GM12865 (cell line): ENCODE measurements at regions not wholly inside any gene's neighbourhood (a gene's known extent, or its start where the extent isn't known, plus 50 kb on each side); places are given as distances from the start of the nearest gene placed in this dataset.

Experiments used
- DNase-seq: peaks from one replicate; pipeline ENCODE4 v3.0.0; 2010; ENCODE audit warnings: low read depth
- H3K4me3 ChIP-seq: 2 replicates; pipeline ENCODE4 v1.5.1; 2011; ENCODE audit warnings: mild to moderate bottlenecking, low read depth, low read length, control low read depth
- CTCF ChIP-seq: IDR thresholded peaks from 2 replicates; pipeline ENCODE4 v1.5.1; 2011; ENCODE audit warnings: low read length, control low read depth, low read depth, inconsistent platforms; ENCODE audit not compliant: insufficient read depth; ENCODE audit errors: missing control alignments

- H3K4me3 ChIP-seq, result no peak overlapping the region
- no peak for TF ChIP-seq CTCF
These were observed 281.3 kb downstream of the IPMK start for GRCh38 chr10:57986422-57986821.

DNA sequence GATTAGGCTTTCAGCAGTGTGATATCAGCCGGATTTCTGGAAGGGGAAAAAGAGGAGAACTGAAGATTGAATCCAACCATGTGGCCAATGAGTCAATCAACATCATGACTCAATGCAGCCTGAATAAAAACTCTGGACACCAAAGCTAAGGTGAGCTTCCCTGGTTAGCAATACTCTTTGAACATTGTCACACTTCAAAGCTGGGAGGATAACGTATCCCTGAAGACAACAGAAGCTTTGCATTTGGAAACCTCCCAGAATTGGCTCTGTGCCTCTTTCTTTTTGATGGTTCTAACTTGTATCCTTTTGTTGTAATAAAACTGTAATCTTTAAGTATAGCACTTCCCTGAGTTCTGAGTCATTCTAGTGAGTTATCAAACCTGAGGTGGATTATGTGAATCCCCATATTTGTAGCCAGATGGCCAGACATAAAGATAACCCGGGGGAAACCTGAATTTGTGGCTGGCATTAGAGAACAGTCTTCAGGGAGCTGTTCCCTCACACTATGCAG, 284.4 kb downstream of the IPMK start:
- no peak overlapping the region for H3K4me3 ChIP-seq
- no peak for DNase-seq
- TF ChIP-seq CTCF, result no peak

More at GRCh38 chr10:57986422-57986821, 281.3 kb downstream of the IPMK start:
- DNase-seq, result no peak

- no peak overlapping the region for H3K4me3 ChIP-seq
- no peak for DNase-seq
- TF ChIP-seq CTCF, result no peak
These were observed 285.6 kb downstream of the IPMK start for GRCh38 chr10:57982091-57982490.

DNA sequence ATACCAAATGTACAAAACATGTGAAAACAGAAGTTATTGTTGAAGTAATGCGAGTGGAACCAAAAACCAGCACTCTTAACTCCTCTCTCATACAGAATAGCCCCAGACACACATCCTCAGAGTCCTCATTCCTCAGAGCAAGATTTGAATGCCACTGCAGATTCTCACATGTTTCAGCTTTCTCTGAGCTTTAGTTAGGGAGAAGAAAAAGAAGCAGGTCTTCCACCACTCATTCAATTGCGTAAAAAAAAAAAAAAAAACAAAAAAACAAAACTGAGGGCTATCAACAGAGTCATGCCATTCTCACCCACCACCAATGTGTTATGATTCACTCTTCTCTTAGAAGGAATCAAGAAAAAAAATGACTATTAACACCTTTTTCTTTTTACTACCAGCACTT, 287.7 kb downstream of the IPMK start:
- TF ChIP-seq CTCF, result no peak

GRCh38 chr10:57979491-57979890, 288.2 kb downstream of the IPMK start:
- no peak for DNase-seq
- no peak for TF ChIP-seq CTCF
- H3K4me3 ChIP-seq, result no peak overlapping the region

More for the DNA sequence above, 287.7 kb downstream of the IPMK start:
- DNase-seq, result no peak
- H3K4me3 ChIP-seq, result no peak overlapping the region

DNA sequence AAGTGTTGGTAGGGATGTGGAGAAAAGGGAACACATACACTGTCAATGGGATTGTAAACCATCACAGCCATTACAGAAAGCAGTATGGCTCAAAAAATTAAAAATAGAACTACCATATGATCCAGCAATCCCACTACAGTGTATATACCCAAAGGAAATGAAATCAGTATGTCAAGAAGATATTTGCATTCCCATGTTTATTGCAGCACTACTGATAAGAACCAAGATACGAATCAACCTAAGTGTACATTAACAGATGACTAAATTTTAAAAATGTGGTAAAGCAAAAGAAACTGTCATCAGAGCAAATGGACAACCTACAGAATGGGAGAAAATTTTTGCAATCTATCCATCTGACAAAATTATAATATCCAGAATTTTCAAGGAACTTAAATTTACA, 290.4 kb downstream of the IPMK start:
- H3K4me3 ChIP-seq, result no peak overlapping the region
- no peak for TF ChIP-seq CTCF
- DNase-seq, result no peak

DNA sequence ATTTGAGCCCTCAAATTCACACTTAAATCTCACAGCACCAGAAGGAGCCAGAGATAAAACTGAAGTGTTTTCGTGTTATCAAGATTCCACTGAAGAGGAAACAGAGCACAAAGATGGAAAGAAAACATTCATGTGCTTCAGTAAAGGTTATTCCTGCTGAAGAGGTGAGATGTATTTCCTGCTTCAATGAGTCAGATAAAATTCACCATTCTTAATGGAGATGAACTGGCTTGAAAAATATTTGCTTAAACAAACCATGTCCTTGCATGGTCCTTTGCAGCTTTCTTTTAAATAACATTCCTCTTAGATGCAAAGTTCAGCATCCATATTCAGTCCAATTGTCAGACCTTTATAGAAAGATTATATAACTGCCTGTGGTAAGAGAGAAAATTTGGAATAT, 294.2 kb downstream of the IPMK start:
- no peak for DNase-seq
- no peak for TF ChIP-seq CTCF
- H3K4me3 ChIP-seq, result no peak overlapping the region
